Lower leg skin (tissue), 3 donors: ENCODE measurements at regions not wholly inside any gene's neighbourhood (a gene's known extent, or its start where the extent isn't known, plus 50 kb on each side); places are given as distances from the start of the nearest gene placed in this dataset.

Experiments used
- CTCF ChIP-seq, 3 donors: fragments of 450-650 bp; IDR thresholded peaks; one replicate each; pipeline ENCODE4 v1.5.1; 2016; ENCODE audit warnings: antibody characterized with exemption in 3 of 3, mild to moderate bottlenecking in 3 of 3, moderate library complexity in 2 of 3
- POLR2A ChIP-seq, 2 donors: fragments of 450-650 bp; IDR thresholded peaks; one replicate each; pipeline ENCODE4 v1.6.1; 2016 to 2017; ENCODE audit warnings: antibody characterized with exemption in 2 of 2, mild to moderate bottlenecking in 1 of 2, moderate library complexity in 1 of 2

- TF ChIP-seq CTCF (IDR thresholded peaks at IDR 0.05): no peak
- TF ChIP-seq POLR2A (IDR thresholded peaks at IDR 0.05): no peak
Observed at GRCh38 chrX:10676235-10676957, 56.0 kb upstream of the MID1 start.
